ENCODE measurements at regions not wholly inside any gene's neighbourhood (a gene's known extent, or its start where the extent isn't known, plus 50 kb on each side); places are given as distances from the start of the nearest gene placed in this dataset.
"Not testable (repeated sequence)": the region's sequence is repeated elsewhere in the genome, so short reads cannot be mapped to it uniquely, and the experiment has no call there.

DNA sequence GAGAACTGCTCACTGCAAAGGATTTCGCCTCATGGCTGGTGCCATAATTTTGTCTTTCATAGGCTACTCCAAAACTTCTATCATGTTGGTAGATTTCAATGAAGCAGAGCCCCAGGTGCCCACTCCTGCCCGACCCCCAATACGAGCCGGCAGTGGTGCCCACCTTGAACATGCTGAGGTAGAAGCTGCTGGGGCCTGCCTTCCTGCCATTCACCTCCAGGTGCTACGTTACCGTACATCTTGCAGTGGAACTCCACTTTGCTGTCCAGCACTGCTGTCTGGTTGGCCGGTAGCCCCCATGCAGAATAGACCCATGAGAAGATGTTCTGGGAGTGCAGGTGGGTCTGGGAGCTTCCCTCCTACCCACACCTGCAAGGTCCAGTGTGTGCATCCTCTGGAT is 502.8 kb upstream of the TBL1XR1 start:
- WGBS (ENCODE audit: insufficient coverage, low lambda C conversion rate) = no CpG with 5 or more reads among the region's 7 CpGs
- DNase-seq = no peak
- H3K27ac ChIP-seq (ENCODE audit: low read length) = no peak overlapping the region
- no peaks in the 10 kb centered on the region for H3K9me3 ChIP-seq (ENCODE audit: control insufficient read depth, low read depth, low read length)
- H3K4me1 ChIP-seq (ENCODE audit: control insufficient read depth, insufficient read depth, low read length) = no peaks in the 10 kb centered on the region
- H3K27me3 ChIP-seq (ENCODE audit: control insufficient read depth, insufficient read depth, low read length) = no peaks in the 10 kb centered on the region
- no peaks in the 10 kb centered on the region for H3K36me3 ChIP-seq (ENCODE audit: control insufficient read depth, insufficient read depth, low read length)
- no peak overlapping the region for H3K4me3 ChIP-seq (ENCODE audit: low read length)

DNA sequence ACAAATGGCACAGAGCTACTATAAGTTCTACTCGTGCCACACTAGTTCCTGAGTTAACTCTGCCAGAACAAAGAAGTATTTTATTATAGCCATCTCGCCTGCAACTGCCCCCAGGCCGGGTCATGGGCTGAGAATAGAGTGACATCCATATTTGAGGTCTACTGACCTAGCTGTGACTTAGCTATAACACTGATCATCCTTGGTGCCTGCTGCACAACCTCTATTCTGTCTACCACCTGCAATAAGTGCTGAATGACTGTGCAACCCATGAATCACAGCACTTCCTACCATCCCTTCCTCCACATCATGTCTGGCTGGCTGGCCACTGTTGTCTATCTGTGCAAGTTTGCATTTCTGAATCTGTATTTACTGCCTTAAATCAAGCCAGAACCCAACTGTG is 506.5 kb upstream of the TBL1XR1 start:
- Histone ChIP-seq H3K4me3 (ENCODE audit: low read length) (no peak overlapping the region), H3K27me3 (ENCODE audit: control insufficient read depth, insufficient read depth, low read length) (no peaks in the 10 kb centered on the region), H3K27ac (ENCODE audit: low read length) (no peak overlapping the region), H3K36me3 (ENCODE audit: control insufficient read depth, insufficient read depth, low read length) (no peaks in the 10 kb centered on the region), H3K9me3 (ENCODE audit: control insufficient read depth, low read depth, low read length) (no peaks in the 10 kb centered on the region), H3K4me1 (ENCODE audit: control insufficient read depth, insufficient read depth, low read length) (no peaks in the 10 kb centered on the region)
- no peak for DNase-seq
- WGBS (ENCODE audit: insufficient coverage, low lambda C conversion rate) = 100% methylated on average over 1 of the region's 3 CpGs

DNA sequence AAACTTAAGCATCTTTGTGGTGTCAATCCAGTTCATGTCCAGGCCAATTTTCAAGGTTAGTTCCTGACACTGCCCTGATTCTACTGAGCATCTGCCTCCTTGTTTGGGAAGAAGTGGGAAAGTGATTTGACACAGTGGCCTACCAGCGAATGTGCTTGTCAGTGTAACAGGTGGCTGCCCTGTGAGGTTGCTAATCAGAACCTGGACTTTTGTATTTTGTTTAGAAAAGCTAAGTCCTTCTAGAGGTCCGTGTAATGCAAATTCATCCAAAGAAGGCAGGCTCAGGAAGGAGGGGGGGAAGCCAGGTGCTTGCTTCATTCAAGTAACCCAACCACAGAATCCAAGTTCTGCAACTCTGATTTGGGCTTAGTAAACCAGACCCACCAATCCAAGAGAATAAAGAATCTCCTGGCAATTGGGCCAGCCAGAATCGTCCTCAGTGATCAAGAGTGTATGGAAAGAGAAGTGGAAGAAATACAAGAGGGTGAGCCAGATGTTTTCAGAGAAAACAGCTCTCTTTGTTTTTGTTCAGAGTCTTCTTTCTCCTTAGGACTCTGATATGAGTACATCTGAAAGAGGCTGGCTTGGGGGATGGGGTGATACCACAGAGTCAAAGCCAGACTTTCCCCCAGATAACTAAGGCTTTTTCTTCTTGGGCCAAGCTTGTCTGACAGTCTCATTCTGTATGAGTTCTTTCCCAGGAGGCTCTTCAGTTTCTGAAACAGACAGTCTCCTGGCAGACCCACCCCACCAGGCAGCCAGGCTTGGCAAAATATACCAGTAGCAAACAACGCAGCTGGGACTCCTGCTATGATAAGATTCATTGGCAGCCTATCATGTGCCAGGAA is 508.9 kb upstream of the TBL1XR1 start:
- no peak overlapping the region for H3K27ac ChIP-seq (ENCODE audit: low read length)

DNA sequence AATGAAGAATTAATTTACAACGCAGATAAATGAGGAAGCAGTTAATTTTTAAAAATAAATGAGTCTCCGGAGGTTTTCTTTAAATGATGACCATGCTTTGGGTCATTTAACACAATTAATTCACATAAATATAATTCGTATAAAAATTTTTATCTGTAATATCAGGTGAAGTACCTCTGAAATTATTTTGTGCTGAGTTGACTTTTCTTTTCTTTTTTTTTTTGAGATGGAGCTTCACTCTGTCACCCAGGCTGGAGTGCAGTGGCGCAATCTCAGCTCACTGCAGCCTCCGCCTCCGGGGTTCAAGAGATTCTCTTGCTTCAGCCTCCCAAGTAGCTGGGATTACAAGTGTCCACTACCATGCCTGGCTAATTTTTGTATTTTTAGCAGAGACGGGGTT is 512.2 kb upstream of the TBL1XR1 start:
- not testable (repeated sequence) for H3K4me1 ChIP-seq (ENCODE audit: control insufficient read depth, insufficient read depth, low read length); H3K4me3 ChIP-seq (ENCODE audit: low read length); H3K36me3 ChIP-seq (ENCODE audit: control insufficient read depth, insufficient read depth, low read length); H3K27ac ChIP-seq (ENCODE audit: low read length); H3K27me3 ChIP-seq (ENCODE audit: control insufficient read depth, insufficient read depth, low read length); H3K9me3 ChIP-seq (ENCODE audit: control insufficient read depth, low read depth, low read length); DNase-seq
- 96% methylated on average over 3 of the region's 7 CpGs for WGBS (ENCODE audit: insufficient coverage, low lambda C conversion rate)

More for the DNA sequence above, 508.9 kb upstream of the TBL1XR1 start:
- H3K4me3 ChIP-seq (ENCODE audit: low read length) = no peak overlapping the region
- H3K9me3 ChIP-seq (ENCODE audit: control insufficient read depth, low read depth, low read length) = no peaks in the 10 kb centered on the region
- no peaks in the 10 kb centered on the region for H3K27me3 ChIP-seq (ENCODE audit: control insufficient read depth, insufficient read depth, low read length)
- 67% methylated on average over 1 of the region's 4 CpGs for WGBS (ENCODE audit: insufficient coverage, low lambda C conversion rate)
- H3K4me1 ChIP-seq (ENCODE audit: control insufficient read depth, insufficient read depth, low read length) = no peaks in the 10 kb centered on the region
- H3K36me3 ChIP-seq (ENCODE audit: control insufficient read depth, insufficient read depth, low read length) = no peaks in the 10 kb centered on the region
- no peak for DNase-seq

DNA sequence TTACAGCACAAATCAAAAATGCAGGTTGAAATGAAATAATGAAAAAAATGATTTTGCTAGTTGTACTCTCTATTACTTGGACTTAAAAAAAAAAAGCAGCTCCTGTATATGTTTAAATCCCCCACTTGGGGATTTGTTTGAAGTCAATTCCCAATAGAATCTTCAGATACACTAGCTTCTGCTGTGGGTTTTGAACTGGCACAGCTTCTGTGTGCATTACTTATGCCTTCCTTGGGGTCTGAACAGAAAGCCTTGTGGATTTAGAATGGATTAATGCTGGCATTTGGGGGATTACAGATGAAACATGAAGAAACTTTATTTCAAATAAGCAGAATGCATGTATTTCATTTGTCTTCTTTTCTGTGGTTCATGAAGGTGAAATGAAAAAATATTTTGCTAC is 513.2 kb upstream of the TBL1XR1 start:
- no peak overlapping the region for H3K4me3 ChIP-seq (ENCODE audit: low read length)
- H3K27ac ChIP-seq (ENCODE audit: low read length) = no peak overlapping the region
- no peaks in the 10 kb centered on the region for H3K36me3 ChIP-seq (ENCODE audit: control insufficient read depth, insufficient read depth, low read length)
- DNase-seq = no peak
- no peaks in the 10 kb centered on the region for H3K9me3 ChIP-seq (ENCODE audit: control insufficient read depth, low read depth, low read length)
- no peaks in the 10 kb centered on the region for H3K27me3 ChIP-seq (ENCODE audit: control insufficient read depth, insufficient read depth, low read length)
- H3K4me1 ChIP-seq (ENCODE audit: control insufficient read depth, insufficient read depth, low read length) = no peaks in the 10 kb centered on the region

DNA sequence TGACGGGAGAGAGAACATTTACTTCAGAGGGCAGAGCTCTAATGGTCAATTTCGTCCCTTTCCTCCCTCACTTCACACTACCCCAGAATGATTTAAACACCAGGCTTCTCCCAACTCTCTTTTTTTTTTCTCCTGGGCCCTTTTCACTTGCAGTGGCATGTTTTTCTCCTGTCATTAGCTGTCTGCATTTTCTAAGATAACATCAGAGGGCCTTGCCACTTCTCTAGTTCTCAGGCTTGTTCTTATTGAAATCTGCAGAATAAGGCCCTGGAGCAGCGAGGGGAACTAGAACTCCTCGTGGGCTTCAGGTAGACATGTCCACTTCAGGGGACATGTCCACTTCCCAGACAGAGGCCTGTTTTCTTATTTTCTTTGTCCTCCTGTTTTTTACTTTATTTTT is 514.4 kb upstream of the TBL1XR1 start:
- 100% methylated on average over 2 of the region's 4 CpGs for WGBS (ENCODE audit: insufficient coverage, low lambda C conversion rate)

DNA sequence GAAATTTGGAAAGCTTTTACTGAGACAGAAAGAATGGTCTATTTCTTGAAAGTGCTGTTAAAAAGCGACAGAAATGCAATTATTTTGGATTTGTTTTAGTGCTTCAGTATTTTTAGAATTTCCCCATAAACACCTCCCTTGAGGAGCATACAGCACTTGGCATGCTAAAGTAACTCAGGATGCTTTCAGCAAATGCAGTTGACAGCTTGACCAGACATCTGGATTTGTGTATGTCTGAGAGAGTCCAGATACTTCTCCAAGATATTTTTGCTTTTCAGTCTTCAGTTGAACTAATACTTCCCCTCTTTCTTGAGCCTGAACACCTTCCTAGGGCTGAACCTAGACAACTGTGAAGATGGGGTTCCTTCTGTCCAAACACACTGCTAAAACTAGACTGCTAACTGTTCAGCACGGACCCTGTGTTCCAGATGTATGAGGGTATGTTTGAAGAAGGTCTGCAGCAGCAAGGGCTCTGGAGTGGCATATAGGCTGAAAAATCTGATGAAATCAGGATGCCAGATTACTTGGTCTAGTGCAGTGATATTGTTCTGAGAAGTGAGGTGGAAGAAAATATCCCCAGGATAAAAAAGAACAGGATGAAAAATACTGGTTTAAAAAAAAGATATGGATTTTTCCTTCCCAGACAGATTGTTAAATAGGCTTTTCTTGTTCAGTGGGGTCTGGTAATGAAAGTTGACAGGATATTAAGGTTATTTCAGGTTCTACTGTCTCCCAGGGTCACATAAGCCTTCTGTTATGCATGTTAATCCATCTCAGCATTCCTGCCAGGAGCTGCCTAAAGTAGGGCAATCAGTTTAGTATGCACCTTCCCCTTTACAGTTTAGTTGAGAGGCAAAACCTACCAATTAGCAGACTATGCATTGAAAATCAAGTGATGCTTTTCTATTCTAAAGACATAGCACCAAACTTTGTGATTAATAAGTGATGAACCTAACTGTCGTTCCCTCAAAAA is 516.9 kb upstream of the TBL1XR1 start:
- 100% methylated on average over 1 of the region's 3 CpGs for WGBS (ENCODE audit: insufficient coverage, low lambda C conversion rate)
- no peak overlapping the region for H3K27ac ChIP-seq (ENCODE audit: low read length)

More for the DNA sequence above, 514.4 kb upstream of the TBL1XR1 start:
- no peak overlapping the region for H3K27ac ChIP-seq (ENCODE audit: low read length)
- H3K27me3 ChIP-seq (ENCODE audit: control insufficient read depth, insufficient read depth, low read length) = no peaks in the 10 kb centered on the region
- DNase-seq = no peak
- H3K9me3 ChIP-seq (ENCODE audit: control insufficient read depth, low read depth, low read length) = no peaks in the 10 kb centered on the region
- no peaks in the 10 kb centered on the region for H3K4me1 ChIP-seq (ENCODE audit: control insufficient read depth, insufficient read depth, low read length)
- H3K36me3 ChIP-seq (ENCODE audit: control insufficient read depth, insufficient read depth, low read length) = no peaks in the 10 kb centered on the region
- no peak overlapping the region for H3K4me3 ChIP-seq (ENCODE audit: low read length)

DNA sequence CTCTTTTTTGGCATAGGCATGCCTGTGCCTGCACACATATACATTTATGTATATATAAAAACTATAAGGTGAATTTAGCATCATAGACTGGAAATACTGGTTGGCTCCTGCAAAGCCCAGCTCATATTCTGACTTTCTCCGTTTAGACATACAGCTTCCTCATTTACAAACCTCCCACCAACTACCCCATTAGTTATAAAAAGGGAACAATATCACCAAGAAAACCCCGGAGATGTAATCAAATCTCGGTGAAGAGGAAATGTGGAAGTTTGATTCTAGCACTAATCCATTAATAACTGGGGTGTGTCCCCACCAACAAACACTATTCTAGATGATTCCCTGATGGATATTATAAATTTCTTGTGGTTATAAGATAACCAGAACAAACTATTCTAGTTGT is 517.7 kb upstream of the TBL1XR1 start:
- Histone ChIP-seq H3K9me3 (ENCODE audit: control insufficient read depth, low read depth, low read length) (no peaks in the 10 kb centered on the region), H3K27me3 (ENCODE audit: control insufficient read depth, insufficient read depth, low read length) (no peaks in the 10 kb centered on the region), H3K4me3 (ENCODE audit: low read length) (no peak overlapping the region), H3K27ac (ENCODE audit: low read length) (no peak overlapping the region), H3K36me3 (ENCODE audit: control insufficient read depth, insufficient read depth, low read length) (no peaks in the 10 kb centered on the region), H3K4me1 (ENCODE audit: control insufficient read depth, insufficient read depth, low read length) (no peaks in the 10 kb centered on the region)
- DNase-seq = no peak
- no CpG with 5 or more reads among the region's 3 CpGs for WGBS (ENCODE audit: insufficient coverage, low lambda C conversion rate)

More for the DNA sequence above, 516.9 kb upstream of the TBL1XR1 start:
- DNase-seq = no peak
- Histone ChIP-seq H3K36me3 (ENCODE audit: control insufficient read depth, insufficient read depth, low read length) (no peaks in the 10 kb centered on the region), H3K4me1 (ENCODE audit: control insufficient read depth, insufficient read depth, low read length) (no peaks in the 10 kb centered on the region), H3K9me3 (ENCODE audit: control insufficient read depth, low read depth, low read length) (no peaks in the 10 kb centered on the region), H3K27me3 (ENCODE audit: control insufficient read depth, insufficient read depth, low read length) (no peaks in the 10 kb centered on the region), H3K4me3 (ENCODE audit: low read length) (no peak overlapping the region)

DNA sequence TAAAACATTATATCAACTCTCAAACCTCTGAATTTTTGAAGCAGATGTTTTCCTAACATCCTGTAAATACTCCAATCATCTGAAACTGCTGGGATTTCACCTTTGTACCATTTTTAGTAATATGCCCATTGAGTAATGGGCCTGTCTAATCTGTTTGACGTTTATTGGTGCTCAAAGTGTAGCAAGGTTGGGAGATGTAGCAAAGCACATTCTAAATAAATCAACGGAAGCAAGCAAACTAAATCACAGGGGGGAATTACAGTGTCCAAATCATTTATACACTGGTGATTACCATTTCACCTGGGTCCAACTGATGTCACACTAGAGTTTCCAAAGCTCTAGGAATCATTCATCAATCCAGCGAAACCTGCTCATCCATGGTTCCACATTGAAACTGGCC is 518.7 kb upstream of the TBL1XR1 start:
- Histone ChIP-seq H3K4me1 (ENCODE audit: control insufficient read depth, insufficient read depth, low read length) (no peaks in the 10 kb centered on the region), H3K27ac (ENCODE audit: low read length) (no peak overlapping the region), H3K36me3 (ENCODE audit: control insufficient read depth, insufficient read depth, low read length) (no peaks in the 10 kb centered on the region), H3K9me3 (ENCODE audit: control insufficient read depth, low read depth, low read length) (no peaks in the 10 kb centered on the region), H3K27me3 (ENCODE audit: control insufficient read depth, insufficient read depth, low read length) (no peaks in the 10 kb centered on the region), H3K4me3 (ENCODE audit: low read length) (no peak overlapping the region)
- no peak for DNase-seq
- no CpG with 5 or more reads among the region's 3 CpGs for WGBS (ENCODE audit: insufficient coverage, low lambda C conversion rate)

DNA sequence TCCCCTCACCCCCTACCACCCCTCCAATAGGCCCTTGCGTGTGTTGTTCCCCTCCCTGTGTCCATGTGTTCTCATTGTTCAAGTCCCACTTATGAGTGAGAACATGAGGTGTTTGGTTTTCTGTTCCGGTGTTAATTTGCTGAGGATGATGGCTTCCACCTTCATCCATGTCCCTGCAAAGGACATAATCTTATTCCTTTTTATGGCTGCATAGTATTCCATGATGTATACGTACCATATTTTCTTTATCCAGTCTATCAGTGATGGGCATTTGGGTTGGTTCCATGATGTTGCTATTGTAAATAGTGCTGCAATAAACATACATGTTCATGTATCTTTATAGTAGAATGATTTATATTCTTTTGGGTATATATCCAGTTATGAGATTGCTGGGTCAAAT is 523.6 kb upstream of the TBL1XR1 start:
- not testable (repeated sequence) for H3K9me3 ChIP-seq (ENCODE audit: control insufficient read depth, low read depth, low read length); H3K4me1 ChIP-seq (ENCODE audit: control insufficient read depth, insufficient read depth, low read length); H3K27ac ChIP-seq (ENCODE audit: low read length); H3K36me3 ChIP-seq (ENCODE audit: control insufficient read depth, insufficient read depth, low read length); H3K27me3 ChIP-seq (ENCODE audit: control insufficient read depth, insufficient read depth, low read length); H3K4me3 ChIP-seq (ENCODE audit: low read length); DNase-seq
- no CpG with 5 or more reads among the region's 3 CpGs for whole genome bisulfite sequencing (ENCODE audit: insufficient coverage, low lambda C conversion rate)

All from large intestine (tissue), 3 donors.